ENCODE measurements at regions not wholly inside any gene's neighbourhood (a gene's known extent, or its start where the extent isn't known, plus 50 kb on each side); places are given as distances from the start of the nearest gene placed in this dataset.

- Mint-ChIP-seq H3K9me3 (peaks cover 0 to 8% (median 2%) of the 10 kb centered on the region in 7 donors), H3K27me3 (ENCODE audit: low read depth in 3 of 3) (peaks cover 0 to 2% (median 0%) of the 10 kb centered on the region in 3 donors), H3K4me1 (no peaks in the 10 kb centered on the region), H3K27ac (no peak overlapping the region), H3K36me3 (no peaks in the 10 kb centered on the region), H3K4me3 (no peak overlapping the region)
- H3K27me3 ChIP-seq (ENCODE audit: control insufficient read depth in 2 of 2, insufficient read depth in 2 of 2, low read length in 2 of 2) = no peaks in the 10 kb centered on the region
- DNase-seq = no peak
- intact Hi-C loops (cut with micrococcal nuclease) = no loop called here
- no peaks in the 10 kb centered on the region for H3K4me1 ChIP-seq (ENCODE audit: control insufficient read depth in 1 of 2, insufficient read depth in 2 of 2, low read length in 2 of 2)
- H4K20me1 ChIP-seq (ENCODE audit: insufficient read depth, low read length) = no peaks in the 10 kb centered on the region
- no peaks in the 10 kb centered on the region for H3K79me2 ChIP-seq (ENCODE audit: insufficient read depth, low read length)
- no peak for TF ChIP-seq CTCF (IDR thresholded peaks at IDR 0.05)
- WGBS (ENCODE audit: insufficient coverage) = no CpG with 5 or more reads among the region's 1 CpG
- H2AFZ ChIP-seq (ENCODE audit: insufficient read depth, low read depth, low read length, poor library complexity, severe bottlenecking) = no peak overlapping the region
- H3K9ac ChIP-seq (ENCODE audit: insufficient read depth, low read length, poor library complexity, severe bottlenecking) = no peak overlapping the region
- no peak overlapping the region for H3K27ac ChIP-seq (ENCODE audit: low read depth in 1 of 2, low read length in 2 of 2)
- H3K9me3 ChIP-seq (replicated peaks in 1 of 2; ENCODE audit: control insufficient read depth in 1 of 2, insufficient read depth in 1 of 2, low read length in 2 of 2) = peaks cover 0 to 3% of the 10 kb centered on the region in 2 donors
- no peak overlapping the region for H3K4me2 ChIP-seq (replicated peaks; ENCODE audit: extremely low read depth, low read length, poor library complexity, severe bottlenecking)
- no peaks in the 10 kb centered on the region for H3K36me3 ChIP-seq (replicated peaks in 1 of 2; ENCODE audit: control insufficient read depth in 1 of 2, insufficient read depth in 2 of 2, low read length in 2 of 2)
- no peak overlapping the region for H3K4me3 ChIP-seq (replicated peaks in 1 of 3; ENCODE audit: low read depth in 2 of 3, low read length in 3 of 3)
Observed at GRCh38 chr3:25057379-25057778, 370.7 kb upstream of the RARB start.

GRCh38 chr3:25064681-25065080, 363.4 kb upstream of the RARB start:
- no peaks in the 10 kb centered on the region for H3K36me3 Mint-ChIP-seq

More at GRCh38 chr3:25064681-25065080, 363.4 kb upstream of the RARB start:
- intact Hi-C loops (cut with micrococcal nuclease) = no loop called here
- Histone ChIP-seq H3K9me3 (replicated peaks in 1 of 2; ENCODE audit: control insufficient read depth in 1 of 2, insufficient read depth in 1 of 2, low read length in 2 of 2) (peaks cover 3 to 4% of the 10 kb centered on the region in 2 donors), H3K4me3 (replicated peaks in 1 of 3; ENCODE audit: low read depth in 2 of 3, low read length in 3 of 3) (no peak overlapping the region), H2AFZ (ENCODE audit: insufficient read depth, low read depth, low read length, poor library complexity, severe bottlenecking) (no peak overlapping the region), H3K4me1 (ENCODE audit: control insufficient read depth in 1 of 2, insufficient read depth in 2 of 2, low read length in 2 of 2) (no peaks in the 10 kb centered on the region), H3K27me3 (ENCODE audit: control insufficient read depth in 2 of 2, insufficient read depth in 2 of 2, low read length in 2 of 2) (no peaks in the 10 kb centered on the region), H3K36me3 (replicated peaks in 1 of 2; ENCODE audit: control insufficient read depth in 1 of 2, insufficient read depth in 2 of 2, low read length in 2 of 2) (no peaks in the 10 kb centered on the region), H3K27ac (ENCODE audit: low read depth in 1 of 2, low read length in 2 of 2) (no peak overlapping the region), H3K4me2 (replicated peaks; ENCODE audit: extremely low read depth, low read length, poor library complexity, severe bottlenecking) (no peak overlapping the region), H3K79me2 (ENCODE audit: insufficient read depth, low read length) (no peaks in the 10 kb centered on the region), H3K9ac (ENCODE audit: insufficient read depth, low read length, poor library complexity, severe bottlenecking) (no peak overlapping the region), H4K20me1 (ENCODE audit: insufficient read depth, low read length) (no peaks in the 10 kb centered on the region)
- Mint-ChIP-seq H3K9me3 (peaks cover 0 to 13% (median 4%) of the 10 kb centered on the region in 7 donors), H3K27ac (no peak overlapping the region), H3K27me3 (ENCODE audit: low read depth in 3 of 3) (no peaks in the 10 kb centered on the region), H3K4me1 (no peaks in the 10 kb centered on the region), H3K4me3 (no peak overlapping the region)
- DNase-seq = no peak
- no CpG with 5 or more reads among the region's 2 CpGs for WGBS (ENCODE audit: insufficient coverage)
- TF ChIP-seq CTCF (IDR thresholded peaks at IDR 0.05) = no peak

Measured in CD14-positive monocyte (primary cell).